MM.1S (cell line): ENCODE measurements at regions not wholly inside any gene's neighbourhood (a gene's known extent, or its start where the extent isn't known, plus 50 kb on each side); places are given as distances from the start of the nearest gene placed in this dataset.

Experiments used
- DNase-seq: peaks from one replicate; pipeline ENCODE4 v3.0.0-alpha.2; 2015
- H2AFZ ChIP-seq: fragments of 300-600 bp; sonication (generic); 2 replicates; pipeline ENCODE4 v1.6.0; 2016; ENCODE audit warnings: antibody characterized with exemption, low read length
- H3F3A ChIP-seq: fragments of 300-600 bp; sonication (generic); 2 replicates; pipeline ENCODE4 v1.6.1; 2016; ENCODE audit warnings: mild to moderate bottlenecking, antibody characterized with exemption, low read length, moderate library complexity, mixed read lengths; ENCODE audit not compliant: insufficient read depth
- H3K27ac ChIP-seq: fragments of 300-600 bp; sonication (generic); 2 replicates; pipeline ENCODE4 v1.5.1; 2016; ENCODE audit warnings: mild to moderate bottlenecking, low read length
- H3K27me3 ChIP-seq: fragments of 300-600 bp; sonication (generic); replicated peaks from 2 replicates; pipeline ENCODE4 v1.6.0; 2016; ENCODE audit warnings: low read length; ENCODE audit not compliant: insufficient read depth
- H3K36me3 ChIP-seq: fragments of 300-600 bp; sonication (generic); replicated peaks from 2 replicates; pipeline ENCODE4 v1.6.1; 2016; ENCODE audit warnings: mild to moderate bottlenecking, low read length, mixed read lengths; ENCODE audit not compliant: insufficient read depth
- H3K4me1 ChIP-seq: fragments of 300-600 bp; sonication (generic); 2 replicates; pipeline ENCODE4 v1.6.1; 2016; ENCODE audit warnings: low read length, mixed read lengths
- H3K4me2 ChIP-seq: fragments of 300-600 bp; sonication (generic); 2 replicates; pipeline ENCODE4 v1.6.0; 2016; ENCODE audit warnings: low read depth, low read length
- H3K4me3 ChIP-seq: fragments of 300-600 bp; sonication (generic); 2 replicates; pipeline ENCODE4 v1.5.1; 2016; ENCODE audit warnings: low read length, mixed read lengths
- H3K79me2 ChIP-seq: fragments of 300-600 bp; sonication (generic); 2 replicates; pipeline ENCODE4 v1.6.1; 2016; ENCODE audit warnings: mixed run types, low read length, mixed read lengths
- H3K9ac ChIP-seq: fragments of 300-600 bp; sonication (generic); 2 replicates; pipeline ENCODE4 v1.6.1; 2016; ENCODE audit warnings: low read length, mixed read lengths
- H3K9me2 ChIP-seq: fragments of 300-600 bp; sonication (generic); replicated peaks from 2 replicates; pipeline ENCODE4 v1.6.1; 2016; ENCODE audit warnings: mild to moderate bottlenecking, low read length, mixed read lengths; ENCODE audit not compliant: insufficient read depth
- H3K9me3 ChIP-seq: fragments of 300-600 bp; sonication (generic); replicated peaks from 2 replicates; pipeline ENCODE4 v1.6.1; 2016; ENCODE audit warnings: mild to moderate bottlenecking, low read length, mixed read lengths; ENCODE audit not compliant: insufficient read depth
- H4K20me1 ChIP-seq: fragments of 300-600 bp; sonication (generic); 2 replicates; pipeline ENCODE4 v1.6.1; 2016; ENCODE audit warnings: mild to moderate bottlenecking, low read length, moderate library complexity, mixed read lengths; ENCODE audit not compliant: insufficient read depth
- EZH2 ChIP-seq: fragments of 300-600 bp; sonication (generic); optimal IDR thresholded peaks from 2 replicates; pipeline ENCODE3; 2017; ENCODE audit warnings: low read depth, mild to moderate bottlenecking, antibody characterized with exemption, low read length, mixed read lengths
- EZH2phosphoT487 ChIP-seq: fragments of 300-600 bp; sonication (generic); IDR thresholded peaks from 2 replicates; pipeline ENCODE4 v1.6.1; 2018; ENCODE audit warnings: antibody characterized with exemption, low read length
- TF ChIP-seq, protein P1 (sequence below): fragments of 300-600 bp; sonication (generic); IDR thresholded peaks from 2 replicates; pipeline ENCODE4 v1.5.1; 2016; ENCODE audit warnings: antibody characterized with exemption, low read length, mixed read lengths

DNA sequence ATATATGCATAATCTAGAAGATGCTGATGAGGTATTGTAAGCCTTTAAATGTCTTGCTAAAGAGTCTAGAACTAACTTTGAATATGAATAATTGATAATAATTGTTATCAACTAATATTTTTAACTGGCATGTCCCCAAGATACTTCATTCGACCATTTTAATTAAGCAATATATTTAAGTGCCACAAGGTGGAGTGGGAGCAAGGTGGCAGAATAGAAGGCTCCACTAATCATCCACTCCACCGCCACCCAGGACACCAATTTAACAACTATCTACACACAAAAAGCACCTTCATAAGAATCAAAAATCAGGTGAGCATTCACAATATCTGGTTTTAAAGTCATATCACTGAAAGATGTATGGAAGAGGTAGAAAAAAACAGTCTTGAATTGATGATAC, 409.6 kb downstream of the SEC23A start:
- no peaks in the 10 kb centered on the region for H3K79me2 ChIP-seq
- H3K36me3 ChIP-seq, result no peaks in the 10 kb centered on the region
- no peak overlapping the region for H3K4me2 ChIP-seq
- H3K9ac ChIP-seq, result no peak overlapping the region
- H4K20me1 ChIP-seq, result no peaks in the 10 kb centered on the region
- TF ChIP-seq EZH2, result no peak
- no peak for TF ChIP-seq EZH2phosphoT487
- TF ChIP-seq, protein P1, sequence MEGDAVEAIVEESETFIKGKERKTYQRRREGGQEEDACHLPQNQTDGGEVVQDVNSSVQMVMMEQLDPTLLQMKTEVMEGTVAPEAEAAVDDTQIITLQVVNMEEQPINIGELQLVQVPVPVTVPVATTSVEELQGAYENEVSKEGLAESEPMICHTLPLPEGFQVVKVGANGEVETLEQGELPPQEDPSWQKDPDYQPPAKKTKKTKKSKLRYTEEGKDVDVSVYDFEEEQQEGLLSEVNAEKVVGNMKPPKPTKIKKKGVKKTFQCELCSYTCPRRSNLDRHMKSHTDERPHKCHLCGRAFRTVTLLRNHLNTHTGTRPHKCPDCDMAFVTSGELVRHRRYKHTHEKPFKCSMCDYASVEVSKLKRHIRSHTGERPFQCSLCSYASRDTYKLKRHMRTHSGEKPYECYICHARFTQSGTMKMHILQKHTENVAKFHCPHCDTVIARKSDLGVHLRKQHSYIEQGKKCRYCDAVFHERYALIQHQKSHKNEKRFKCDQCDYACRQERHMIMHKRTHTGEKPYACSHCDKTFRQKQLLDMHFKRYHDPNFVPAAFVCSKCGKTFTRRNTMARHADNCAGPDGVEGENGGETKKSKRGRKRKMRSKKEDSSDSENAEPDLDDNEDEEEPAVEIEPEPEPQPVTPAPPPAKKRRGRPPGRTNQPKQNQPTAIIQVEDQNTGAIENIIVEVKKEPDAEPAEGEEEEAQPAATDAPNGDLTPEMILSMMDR, result no peak
- no peaks in the 10 kb centered on the region for H3K4me1 ChIP-seq
- H3K27ac ChIP-seq, result no peak overlapping the region
- no peaks in the 10 kb centered on the region for H3F3A ChIP-seq
- no peak overlapping the region for H3K4me3 ChIP-seq
- no peak for DNase-seq
- H3K27me3 ChIP-seq, result no peaks in the 10 kb centered on the region
- no peaks in the 10 kb centered on the region for H3K9me2 ChIP-seq
- no peaks in the 10 kb centered on the region for H3K9me3 ChIP-seq
- no peak overlapping the region for H2AFZ ChIP-seq

DNA sequence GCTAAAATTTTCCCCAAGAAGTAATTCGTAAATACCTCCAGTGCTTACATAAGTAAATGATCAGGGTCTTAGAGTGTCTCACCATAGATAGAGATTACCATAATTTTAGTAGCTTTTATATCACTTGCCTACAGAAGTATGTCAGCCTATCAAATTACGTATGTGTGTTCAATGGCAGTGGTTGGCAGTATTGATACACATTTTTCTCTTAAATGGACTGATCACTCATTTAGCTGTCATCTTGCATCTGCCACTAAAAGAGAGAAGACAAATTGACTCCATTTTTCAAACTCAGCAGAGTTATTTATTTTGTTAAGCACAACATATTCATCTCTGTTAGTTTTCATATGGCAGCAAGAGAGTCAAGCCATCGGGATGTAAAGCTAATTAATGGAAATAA, 413.1 kb upstream of the CLEC14A start:
- H3K27ac ChIP-seq, result no peak overlapping the region
- no peaks in the 10 kb centered on the region for H3F3A ChIP-seq
- no peaks in the 10 kb centered on the region for H3K4me1 ChIP-seq
- H2AFZ ChIP-seq, result no peak overlapping the region
- TF ChIP-seq EZH2, result no peak
- TF ChIP-seq, protein P1, result no peak
- TF ChIP-seq EZH2phosphoT487, result no peak
- H3K4me3 ChIP-seq, result no peak overlapping the region
- no peaks in the 10 kb centered on the region for H3K36me3 ChIP-seq
- no peak overlapping the region for H3K4me2 ChIP-seq
- H3K9ac ChIP-seq, result no peak overlapping the region
- H3K9me3 ChIP-seq, result no peaks in the 10 kb centered on the region
- no peak for DNase-seq
- no peaks in the 10 kb centered on the region for H3K27me3 ChIP-seq
- no peaks in the 10 kb centered on the region for H3K79me2 ChIP-seq
- no peaks in the 10 kb centered on the region for H3K9me2 ChIP-seq
- no peaks in the 10 kb centered on the region for H4K20me1 ChIP-seq

DNA sequence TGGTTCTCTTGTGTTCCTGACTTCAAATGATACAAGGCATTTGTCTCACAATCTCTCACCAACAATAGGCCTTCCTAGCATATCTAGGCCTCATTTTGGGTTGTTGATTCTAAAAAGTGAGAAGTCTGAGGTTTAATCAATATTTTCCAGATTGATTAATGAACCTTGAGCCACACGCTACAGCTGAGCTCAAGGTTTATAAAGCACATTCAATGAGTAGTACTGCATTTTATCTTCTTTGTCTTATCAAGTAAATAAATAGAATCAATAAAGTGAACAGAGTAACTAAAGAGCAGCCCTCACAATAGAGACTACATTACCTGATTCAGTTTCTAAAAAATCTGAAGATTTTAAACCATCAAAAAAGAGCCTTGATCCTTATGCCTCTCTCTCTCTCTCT, 407.5 kb upstream of the CLEC14A start:
- H3K27ac ChIP-seq, result no peak overlapping the region

More for the DNA sequence above, 407.5 kb upstream of the CLEC14A start:
- no peaks in the 10 kb centered on the region for H3K9me2 ChIP-seq
- no peak overlapping the region for H3K4me3 ChIP-seq
- H3K9ac ChIP-seq, result no peak overlapping the region
- no peak for DNase-seq
- no peaks in the 10 kb centered on the region for H3K27me3 ChIP-seq
- no peak overlapping the region for H2AFZ ChIP-seq
- no peaks in the 10 kb centered on the region for H3K4me1 ChIP-seq
- H3K4me2 ChIP-seq, result no peak overlapping the region
- TF ChIP-seq EZH2phosphoT487 (no peak), EZH2 (no peak)
- TF ChIP-seq, protein P1, result no peak
- H4K20me1 ChIP-seq, result no peaks in the 10 kb centered on the region
- no peaks in the 10 kb centered on the region for H3F3A ChIP-seq
- no peaks in the 10 kb centered on the region for H3K9me3 ChIP-seq
- H3K79me2 ChIP-seq, result no peaks in the 10 kb centered on the region
- no peaks in the 10 kb centered on the region for H3K36me3 ChIP-seq
